ENCODE measurements at regions not wholly inside any gene's neighbourhood (a gene's known extent, or its start where the extent isn't known, plus 50 kb on each side); places are given as distances from the start of the nearest gene placed in this dataset.

- H3K36me3 Mint-ChIP-seq (ENCODE audit: low read depth) = no peaks in the 10 kb centered on the region
- H3K27me3 Mint-ChIP-seq = no peaks in the 10 kb centered on the region
- no peaks in the 10 kb centered on the region for H3K4me1 Mint-ChIP-seq
- H3K4me3 Mint-ChIP-seq = no peak overlapping the region
- no peak for DNase-seq
- H3K27ac Mint-ChIP-seq = no peak overlapping the region
- H3K9me3 Mint-ChIP-seq = no peaks in the 10 kb centered on the region
- intact Hi-C loops (cut with micrococcal nuclease) = no loop called here
These were observed 64.4 kb upstream of the CFAP46 start for GRCh38 chr10:133006806-133007205.

GRCh38 chr10:133006202-133006601 is 63.8 kb upstream of the CFAP46 start:
- no peaks in the 10 kb centered on the region for H3K9me3 Mint-ChIP-seq
- no peak overlapping the region for H3K27ac Mint-ChIP-seq
- no peak overlapping the region for H3K4me3 Mint-ChIP-seq
- no peaks in the 10 kb centered on the region for H3K27me3 Mint-ChIP-seq
- DNase-seq = no peak
- intact Hi-C loops (cut with micrococcal nuclease) = no loop called here
- no peaks in the 10 kb centered on the region for H3K36me3 Mint-ChIP-seq (ENCODE audit: low read depth)
- no peaks in the 10 kb centered on the region for H3K4me1 Mint-ChIP-seq

GRCh38 chr10:133004478-133004877 is 62.1 kb upstream of the CFAP46 start:
- Mint-ChIP-seq H3K27me3 (no peaks in the 10 kb centered on the region), H3K9me3 (no peaks in the 10 kb centered on the region), H3K36me3 (ENCODE audit: low read depth) (no peaks in the 10 kb centered on the region), H3K4me3 (no peak overlapping the region), H3K4me1 (no peaks in the 10 kb centered on the region), H3K27ac (no peak overlapping the region)
- no peak for DNase-seq
- intact Hi-C loops (cut with micrococcal nuclease) = no loop called here

GRCh38 chr10:133003188-133003587 is 60.8 kb upstream of the CFAP46 start:
- no peak overlapping the region for H3K4me3 Mint-ChIP-seq
- H3K27me3 Mint-ChIP-seq = no peaks in the 10 kb centered on the region
- intact Hi-C loops (cut with micrococcal nuclease) = no loop called here
- no peak overlapping the region for H3K27ac Mint-ChIP-seq
- no peaks in the 10 kb centered on the region for H3K9me3 Mint-ChIP-seq
- no peaks in the 10 kb centered on the region for H3K36me3 Mint-ChIP-seq (ENCODE audit: low read depth)
- no peak for DNase-seq
- H3K4me1 Mint-ChIP-seq = no peaks in the 10 kb centered on the region

GRCh38 chr10:133002685-133003084 is 60.3 kb upstream of the CFAP46 start:
- H3K27ac Mint-ChIP-seq = no peak overlapping the region
- intact Hi-C loops (cut with micrococcal nuclease) = no loop called here
- H3K36me3 Mint-ChIP-seq (ENCODE audit: low read depth) = no peaks in the 10 kb centered on the region
- no peak overlapping the region for H3K4me3 Mint-ChIP-seq
- H3K27me3 Mint-ChIP-seq = no peaks in the 10 kb centered on the region
- no peaks in the 10 kb centered on the region for H3K9me3 Mint-ChIP-seq
- no peaks in the 10 kb centered on the region for H3K4me1 Mint-ChIP-seq
- DNase-seq = no peak

GRCh38 chr10:133001114-133001513 is 58.7 kb upstream of the CFAP46 start:
- no peaks in the 10 kb centered on the region for H3K27me3 Mint-ChIP-seq
- no peaks in the 10 kb centered on the region for H3K9me3 Mint-ChIP-seq
- H3K36me3 Mint-ChIP-seq (ENCODE audit: low read depth) = no peaks in the 10 kb centered on the region
- H3K27ac Mint-ChIP-seq = no peak overlapping the region
- no peak overlapping the region for H3K4me3 Mint-ChIP-seq
- intact Hi-C loops (cut with micrococcal nuclease) = no loop called here
- no peaks in the 10 kb centered on the region for H3K4me1 Mint-ChIP-seq
- no peak for DNase-seq

GRCh38 chr10:133000648-133001047 is 58.3 kb upstream of the CFAP46 start:
- Mint-ChIP-seq H3K36me3 (ENCODE audit: low read depth) (no peaks in the 10 kb centered on the region), H3K4me3 (no peak overlapping the region), H3K4me1 (no peaks in the 10 kb centered on the region), H3K27ac (no peak overlapping the region), H3K27me3 (no peaks in the 10 kb centered on the region), H3K9me3 (no peaks in the 10 kb centered on the region)
- intact Hi-C loops (cut with micrococcal nuclease) = no loop called here
- DNase-seq = no peak

- Mint-ChIP-seq H3K27me3 (no peaks in the 10 kb centered on the region), H3K36me3 (ENCODE audit: low read depth) (no peaks in the 10 kb centered on the region), H3K9me3 (no peaks in the 10 kb centered on the region), H3K4me3 (no peak overlapping the region), H3K27ac (no peak overlapping the region), H3K4me1 (no peaks in the 10 kb centered on the region)
- intact Hi-C loops (cut with micrococcal nuclease) = no loop called here
- no peak for DNase-seq
These were observed 55.3 kb upstream of the CFAP46 start for GRCh38 chr10:132997517-132998265.

- no peak overlapping the region for H3K4me3 Mint-ChIP-seq
- no peak overlapping the region for H3K27ac Mint-ChIP-seq
- H3K27me3 Mint-ChIP-seq = no peaks in the 10 kb centered on the region
- H3K36me3 Mint-ChIP-seq (ENCODE audit: low read depth) = no peaks in the 10 kb centered on the region
- intact Hi-C loops (cut with micrococcal nuclease) = no loop called here
- no peaks in the 10 kb centered on the region for H3K4me1 Mint-ChIP-seq
- DNase-seq = no peak
- no peaks in the 10 kb centered on the region for H3K9me3 Mint-ChIP-seq
These were observed 54.4 kb upstream of the CFAP46 start for GRCh38 chr10:132996603-132997343.

GRCh38 chr10:132995909-132996602 is 53.7 kb upstream of the CFAP46 start:
- Mint-ChIP-seq H3K36me3 (ENCODE audit: low read depth) (no peaks in the 10 kb centered on the region), H3K4me3 (no peak overlapping the region), H3K27ac (no peak overlapping the region), H3K4me1 (no peaks in the 10 kb centered on the region), H3K27me3 (no peaks in the 10 kb centered on the region), H3K9me3 (no peaks in the 10 kb centered on the region)
- intact Hi-C loops (cut with micrococcal nuclease) = no loop called here
- no peak for DNase-seq

GRCh38 chr10:132994811-132995210 is 52.4 kb upstream of the CFAP46 start:
- no peaks in the 10 kb centered on the region for H3K36me3 Mint-ChIP-seq (ENCODE audit: low read depth)
- H3K4me1 Mint-ChIP-seq = no peaks in the 10 kb centered on the region
- no peaks in the 10 kb centered on the region for H3K27me3 Mint-ChIP-seq
- intact Hi-C loops (cut with micrococcal nuclease) = no loop called here
- no peak overlapping the region for H3K27ac Mint-ChIP-seq
- no peak for DNase-seq
- H3K9me3 Mint-ChIP-seq = no peaks in the 10 kb centered on the region
- no peak overlapping the region for H3K4me3 Mint-ChIP-seq

- Mint-ChIP-seq H3K27ac (no peak overlapping the region), H3K4me1 (no peaks in the 10 kb centered on the region), H3K9me3 (no peaks in the 10 kb centered on the region), H3K36me3 (ENCODE audit: low read depth) (no peaks in the 10 kb centered on the region), H3K4me3 (no peak overlapping the region), H3K27me3 (no peaks in the 10 kb centered on the region)
- no peak for DNase-seq
- intact Hi-C loops (cut with micrococcal nuclease) = no loop called here
These were observed 51.9 kb upstream of the CFAP46 start for GRCh38 chr10:132994185-132994796.

GRCh38 chr10:132993271-132994184 is 51.2 kb upstream of the CFAP46 start:
- intact Hi-C loops (cut with micrococcal nuclease) = no loop called here
- no peaks in the 10 kb centered on the region for H3K36me3 Mint-ChIP-seq (ENCODE audit: low read depth)
- no peaks in the 10 kb centered on the region for H3K27me3 Mint-ChIP-seq
- H3K4me1 Mint-ChIP-seq = no peaks in the 10 kb centered on the region
- no peak for DNase-seq
- H3K4me3 Mint-ChIP-seq = no peak overlapping the region
- H3K9me3 Mint-ChIP-seq = no peaks in the 10 kb centered on the region
- no peak overlapping the region for H3K27ac Mint-ChIP-seq

Data from activated CD4-positive, alpha-beta T cell treated with anti-CD3 and anti-CD28 coated beads, Interleukin-2, amount 10 ng/mL, durations not matched to agents 24 days and 14 days (primary cell).